ENCODE measurements at regions not wholly inside any gene's neighbourhood (a gene's known extent, or its start where the extent isn't known, plus 50 kb on each side); places are given as distances from the start of the nearest gene placed in this dataset.

- H3K9me3 Mint-ChIP-seq = peaks cover 61% of the 10 kb centered on the region
- no peaks in the 10 kb centered on the region for H3K27me3 Mint-ChIP-seq (ENCODE audit: insufficient read depth)
- DNase-seq = no peak
- TF ChIP-seq, protein P1, sequence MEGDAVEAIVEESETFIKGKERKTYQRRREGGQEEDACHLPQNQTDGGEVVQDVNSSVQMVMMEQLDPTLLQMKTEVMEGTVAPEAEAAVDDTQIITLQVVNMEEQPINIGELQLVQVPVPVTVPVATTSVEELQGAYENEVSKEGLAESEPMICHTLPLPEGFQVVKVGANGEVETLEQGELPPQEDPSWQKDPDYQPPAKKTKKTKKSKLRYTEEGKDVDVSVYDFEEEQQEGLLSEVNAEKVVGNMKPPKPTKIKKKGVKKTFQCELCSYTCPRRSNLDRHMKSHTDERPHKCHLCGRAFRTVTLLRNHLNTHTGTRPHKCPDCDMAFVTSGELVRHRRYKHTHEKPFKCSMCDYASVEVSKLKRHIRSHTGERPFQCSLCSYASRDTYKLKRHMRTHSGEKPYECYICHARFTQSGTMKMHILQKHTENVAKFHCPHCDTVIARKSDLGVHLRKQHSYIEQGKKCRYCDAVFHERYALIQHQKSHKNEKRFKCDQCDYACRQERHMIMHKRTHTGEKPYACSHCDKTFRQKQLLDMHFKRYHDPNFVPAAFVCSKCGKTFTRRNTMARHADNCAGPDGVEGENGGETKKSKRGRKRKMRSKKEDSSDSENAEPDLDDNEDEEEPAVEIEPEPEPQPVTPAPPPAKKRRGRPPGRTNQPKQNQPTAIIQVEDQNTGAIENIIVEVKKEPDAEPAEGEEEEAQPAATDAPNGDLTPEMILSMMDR (IDR thresholded peaks at IDR 0.05) = no peak
- H3K36me3 Mint-ChIP-seq (ENCODE audit: low read depth) = no peaks in the 10 kb centered on the region
- H3K4me3 Mint-ChIP-seq = no peak overlapping the region
- H3K4me1 Mint-ChIP-seq (ENCODE audit: low read depth) = no peaks in the 10 kb centered on the region
- no peak overlapping the region for H3K27ac Mint-ChIP-seq
Observed at GRCh38 chr16:6947291-6947690, 385.4 kb upstream of the RBFOX1 start.

GRCh38 chr16:6946802-6947201 is 385.8 kb upstream of the RBFOX1 start:
- peaks cover 62% of the 10 kb centered on the region for H3K9me3 Mint-ChIP-seq
- H3K36me3 Mint-ChIP-seq (ENCODE audit: low read depth) = no peaks in the 10 kb centered on the region
- no peaks in the 10 kb centered on the region for H3K27me3 Mint-ChIP-seq (ENCODE audit: insufficient read depth)
- no peak overlapping the region for H3K27ac Mint-ChIP-seq
- no peaks in the 10 kb centered on the region for H3K4me1 Mint-ChIP-seq (ENCODE audit: low read depth)
- DNase-seq = no peak
- TF ChIP-seq, protein P1 (IDR thresholded peaks at IDR 0.05) = no peak
- H3K4me3 Mint-ChIP-seq = no peak overlapping the region

- no peak overlapping the region for H3K27ac Mint-ChIP-seq
- no peaks in the 10 kb centered on the region for H3K4me1 Mint-ChIP-seq (ENCODE audit: low read depth)
- DNase-seq = no peak
- H3K36me3 Mint-ChIP-seq (ENCODE audit: low read depth) = no peaks in the 10 kb centered on the region
- TF ChIP-seq, protein P1 (IDR thresholded peaks at IDR 0.05) = no peak
- peaks cover 62% of the 10 kb centered on the region for H3K9me3 Mint-ChIP-seq
- no peak overlapping the region for H3K4me3 Mint-ChIP-seq
- H3K27me3 Mint-ChIP-seq (ENCODE audit: insufficient read depth) = no peaks in the 10 kb centered on the region
Observed at GRCh38 chr16:6946106-6946505, 386.5 kb upstream of the RBFOX1 start.

DNA sequence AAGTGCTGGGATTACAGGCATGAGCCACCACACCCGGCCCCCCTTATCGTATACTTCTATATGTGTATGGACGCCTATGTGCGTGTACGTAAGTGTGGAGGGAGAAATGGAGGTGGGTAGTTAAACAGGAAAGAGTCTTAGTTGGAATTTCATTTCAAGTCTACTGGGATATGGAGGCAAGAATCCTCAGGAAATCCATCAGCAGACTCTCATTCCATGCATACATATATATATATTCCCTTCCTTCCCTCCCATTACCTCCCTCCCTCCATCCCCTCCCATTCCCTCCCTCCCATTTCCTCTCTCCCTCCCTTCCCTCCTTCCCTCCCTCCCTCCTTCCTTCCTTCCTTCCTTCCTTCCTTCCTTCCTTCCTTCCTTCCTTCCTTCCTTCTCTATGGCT is 391.7 kb upstream of the RBFOX1 start:
- Mint-ChIP-seq H3K27ac (no peak overlapping the region), H3K9me3 (peaks cover 38% of the 10 kb centered on the region), H3K36me3 (ENCODE audit: low read depth) (no peaks in the 10 kb centered on the region), H3K4me3 (no peak overlapping the region), H3K27me3 (ENCODE audit: insufficient read depth) (no peaks in the 10 kb centered on the region; the same call in 1 of the 2 replicates), H3K4me1 (ENCODE audit: low read depth) (no peaks in the 10 kb centered on the region)
- TF ChIP-seq, protein P1 (IDR thresholded peaks at IDR 0.05) = no peak
- no peak for DNase-seq

DNA sequence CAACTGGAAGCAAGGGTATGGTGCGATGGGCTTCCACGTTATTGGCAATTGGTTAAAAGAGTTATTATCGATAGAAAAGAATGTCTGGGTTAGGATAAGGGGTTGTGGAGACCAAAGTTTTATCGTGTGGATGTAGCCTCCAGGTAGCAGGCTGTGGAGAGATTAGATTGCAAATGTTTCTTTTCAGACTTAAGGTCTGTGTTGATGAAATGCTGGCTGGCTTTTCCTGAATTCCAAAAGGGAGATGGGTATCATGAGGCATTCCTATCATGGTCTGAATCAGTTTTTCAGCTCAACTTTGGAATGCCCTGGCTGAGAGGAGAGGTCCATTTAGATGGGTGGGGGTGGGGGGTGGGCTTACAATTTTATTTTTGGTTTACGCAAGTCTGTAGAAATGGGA is 395.0 kb upstream of the RBFOX1 start:
- Mint-ChIP-seq H3K9me3 (peaks cover 29% of the 10 kb centered on the region), H3K36me3 (ENCODE audit: low read depth) (no peaks in the 10 kb centered on the region), H3K27me3 (ENCODE audit: insufficient read depth) (no peaks in the 10 kb centered on the region; the same call in 1 of the 2 replicates), H3K27ac (no peak overlapping the region), H3K4me1 (ENCODE audit: low read depth) (no peaks in the 10 kb centered on the region), H3K4me3 (no peak overlapping the region)
- TF ChIP-seq, protein P1 (IDR thresholded peaks at IDR 0.05) = no peak
- DNase-seq = no peak

GRCh38 chr16:6932871-6933385 is 399.7 kb upstream of the RBFOX1 start:
- TF ChIP-seq, protein P1 (IDR thresholded peaks at IDR 0.05) = no peak
- Mint-ChIP-seq H3K4me3 (no peak overlapping the region), H3K27me3 (ENCODE audit: insufficient read depth) (no peaks in the 10 kb centered on the region), H3K27ac (no peak overlapping the region), H3K4me1 (ENCODE audit: low read depth) (no peaks in the 10 kb centered on the region), H3K9me3 (peaks cover 41% of the 10 kb centered on the region), H3K36me3 (ENCODE audit: low read depth) (no peaks in the 10 kb centered on the region)
- no peak for DNase-seq
